GM19452 (cell line): ENCODE measurements at regions not wholly inside any gene's neighbourhood (a gene's known extent, or its start where the extent isn't known, plus 50 kb on each side); places are given as distances from the start of the nearest gene placed in this dataset.
"Not testable (repeated sequence)": the region's sequence is repeated elsewhere in the genome, so short reads cannot be mapped to it uniquely, and the experiment has no call there.

Experiments
- ATAC-seq: cut with Tn5 transposase; IDR thresholded peaks from one replicate; pipeline ENCODE4 v1.9.1; 2021; ENCODE audit not compliant: unreplicated experiment

GRCh38 chr3:30457726-30458125, 148.7 kb upstream of the TGFBR2 start:
- no peak for ATAC-seq

- no peak for ATAC-seq
These were observed 147.8 kb upstream of the TGFBR2 start for GRCh38 chr3:30458376-30459171.

- no peak for ATAC-seq
These were observed 145.1 kb upstream of the TGFBR2 start for GRCh38 chr3:30461311-30461710.

GRCh38 chr3:30462721-30463470, 143.5 kb upstream of the TGFBR2 start:
- no peak for ATAC-seq

- ATAC-seq, result no peak
These were observed 142.0 kb upstream of the TGFBR2 start for GRCh38 chr3:30464381-30464780.

GRCh38 chr3:30465454-30465853, 140.9 kb upstream of the TGFBR2 start:
- no peak for ATAC-seq

GRCh38 chr3:30467596-30468238, 138.7 kb upstream of the TGFBR2 start:
- no peak for ATAC-seq

- ATAC-seq, result no peak
These were observed 137.3 kb upstream of the TGFBR2 start for GRCh38 chr3:30469133-30469532.

- no peak for ATAC-seq
These were observed 135.9 kb upstream of the TGFBR2 start for GRCh38 chr3:30470496-30470895.

GRCh38 chr3:30471066-30471465, 135.3 kb upstream of the TGFBR2 start:
- ATAC-seq, result no peak

GRCh38 chr3:30471796-30472489, 134.5 kb upstream of the TGFBR2 start:
- no peak for ATAC-seq

GRCh38 chr3:30473374-30474051, 132.9 kb upstream of the TGFBR2 start:
- ATAC-seq, result no peak

- ATAC-seq, result no peak
These were observed 132.0 kb upstream of the TGFBR2 start for GRCh38 chr3:30474371-30474770.

GRCh38 chr3:30475038-30475808, 131.2 kb upstream of the TGFBR2 start:
- peak; percentile 71 for ATAC-seq

- no peak for ATAC-seq
These were observed 130.6 kb upstream of the TGFBR2 start for GRCh38 chr3:30475809-30476178.

- ATAC-seq, result no peak
These were observed 129.9 kb upstream of the TGFBR2 start for GRCh38 chr3:30476368-30477084.

- no peak for ATAC-seq
These were observed 129.1 kb upstream of the TGFBR2 start for GRCh38 chr3:30477149-30477921.

- not testable (repeated sequence) for ATAC-seq
These were observed 126.7 kb upstream of the TGFBR2 start for GRCh38 chr3:30479737-30480136.

GRCh38 chr3:30480156-30480555, 126.2 kb upstream of the TGFBR2 start:
- not testable (repeated sequence) for ATAC-seq
